Smooth muscle cell (in vitro differentiated cells): ENCODE measurements at regions not wholly inside any gene's neighbourhood (a gene's known extent, or its start where the extent isn't known, plus 50 kb on each side); places are given as distances from the start of the nearest gene placed in this dataset.
"Not testable (repeated sequence)": the region's sequence is repeated elsewhere in the genome, so short reads cannot be mapped to it uniquely, and the experiment has no call there.

Experiments used
- DNase-seq: peaks from one replicate; lab custom pipeline; 2025; ENCODE audit not compliant: unreplicated experiment; lab: John Stamatoyannopoulos, UW
- H2AFZ ChIP-seq: fragments of 200-600 bp; sonication (generic); 2 replicates; pipeline ENCODE4 v1.6.0; 2016; ENCODE audit warnings: antibody characterized with exemption, low read depth, mild to moderate bottlenecking
- H3F3A ChIP-seq: fragments of 200-600 bp; sonication (generic); 2 replicates; pipeline ENCODE4 v1.6.0; 2017; ENCODE audit warnings: antibody characterized with exemption, low read depth
- H3K27ac ChIP-seq: fragments of 200-600 bp; sonication (generic); 2 replicates; pipeline ENCODE4 v1.5.1; 2016; ENCODE audit warnings: low read depth, mild to moderate bottlenecking
- H3K27me3 ChIP-seq: fragments of 200-600 bp; sonication (generic); 2 replicates; pipeline ENCODE4 v1.6.1; 2016; ENCODE audit warnings: low read depth, mild to moderate bottlenecking
- H3K36me3 ChIP-seq: fragments of 200-600 bp; sonication (generic); 2 replicates; pipeline ENCODE4 v1.5.1; 2016; ENCODE audit warnings: low read depth
- H3K4me1 ChIP-seq: fragments of 200-600 bp; sonication (generic); 2 replicates; pipeline ENCODE4 v1.5.1; 2016; ENCODE audit warnings: low read depth
- H3K4me2 ChIP-seq: fragments of 200-600 bp; sonication (generic); 2 replicates; pipeline ENCODE4 v1.6.0; 2016; ENCODE audit warnings: mild to moderate bottlenecking
- H3K4me3 ChIP-seq: fragments of 200-600 bp; sonication (generic); 2 replicates; pipeline ENCODE4 v1.5.1; 2016; ENCODE audit warnings: mild to moderate bottlenecking
- H3K79me2 ChIP-seq: fragments of 200-600 bp; sonication (generic); 2 replicates; pipeline ENCODE4 v1.6.0; 2016; ENCODE audit warnings: low read depth, mild to moderate bottlenecking
- H3K9ac ChIP-seq: fragments of 200-600 bp; sonication (generic); 2 replicates; pipeline ENCODE4 v1.6.0; 2016; ENCODE audit warnings: low read depth
- H3K9me3 ChIP-seq: fragments of 200-600 bp; sonication (generic); replicated peaks from 2 replicates; pipeline ENCODE4 v1.5.1; 2016; ENCODE audit warnings: low read depth
- H4K20me1 ChIP-seq: fragments of 200-600 bp; sonication (generic); 2 replicates; pipeline ENCODE4 v1.6.0; 2016; ENCODE audit warnings: low read depth
- CTCF ChIP-seq: fragments of 200-600 bp; sonication (generic); IDR thresholded peaks from 2 replicates; pipeline ENCODE4 v1.5.1; 2017; ENCODE audit warnings: borderline replicate concordance, mild to moderate bottlenecking, antibody characterized with exemption; ENCODE audit not compliant: insufficient read depth, poor library complexity, severe bottlenecking
- WGBS: methylation state at CpG from one replicate; pipeline ENCODE4 v1.1.7; 2016; ENCODE audit warnings: low lambda C conversion rate; 5-methylcytosine and 5-hydroxymethylcytosine counted together

GRCh38 chr20:30630761-30631160 is 626.7 kb upstream of the DEFB115 start:
- H3K4me1 ChIP-seq: no peaks in the 10 kb centered on the region
- no peaks in the 10 kb centered on the region for H3K9me3 ChIP-seq
- no peak overlapping the region for H3K4me2 ChIP-seq
- H3F3A ChIP-seq: no peaks in the 10 kb centered on the region
- no peak for DNase-seq
- no peaks in the 10 kb centered on the region for H3K36me3 ChIP-seq
- H4K20me1 ChIP-seq: no peaks in the 10 kb centered on the region
- no peak for TF ChIP-seq CTCF
- H3K27ac ChIP-seq: no peak overlapping the region
- H3K27me3 ChIP-seq: no peaks in the 10 kb centered on the region
- H3K79me2 ChIP-seq: no peaks in the 10 kb centered on the region
- no peak overlapping the region for H3K4me3 ChIP-seq
- no peak overlapping the region for H2AFZ ChIP-seq
- no peak overlapping the region for H3K9ac ChIP-seq
- 78% methylated on average over 3 of the region's 3 CpGs for WGBS

- not testable (repeated sequence) for H3K79me2 ChIP-seq, H3K4me2 ChIP-seq, H4K20me1 ChIP-seq, H3K4me1 ChIP-seq, H3K9me3 ChIP-seq, H3K27ac ChIP-seq, H2AFZ ChIP-seq, H3K4me3 ChIP-seq, DNase-seq, H3K27me3 ChIP-seq, H3F3A ChIP-seq, H3K9ac ChIP-seq, H3K36me3 ChIP-seq
- WGBS: 63% methylated on average over 3 of the region's 4 CpGs
Measured at GRCh38 chr20:30631261-30631789, 626.1 kb upstream of the DEFB115 start.

- not testable (repeated sequence) for H2AFZ ChIP-seq, H3K9me3 ChIP-seq, H3K4me2 ChIP-seq, H3K79me2 ChIP-seq, H3K27me3 ChIP-seq, H3K4me3 ChIP-seq, H3K9ac ChIP-seq, H4K20me1 ChIP-seq, DNase-seq, H3K4me1 ChIP-seq, H3K36me3 ChIP-seq, H3F3A ChIP-seq, H3K27ac ChIP-seq
- WGBS: 42% methylated on average over 1 of the region's 1 CpG
Measured at GRCh38 chr20:30632773-30633172, 624.7 kb upstream of the DEFB115 start.

- not testable (repeated sequence) for H3K36me3 ChIP-seq, H3K9ac ChIP-seq, H4K20me1 ChIP-seq, H3K4me1 ChIP-seq, H3K4me2 ChIP-seq, H3K79me2 ChIP-seq, DNase-seq, H3F3A ChIP-seq, H3K27ac ChIP-seq, H3K4me3 ChIP-seq, H2AFZ ChIP-seq, H3K9me3 ChIP-seq, H3K27me3 ChIP-seq
- WGBS: 47% methylated on average over 4 of the region's 4 CpGs
Measured at GRCh38 chr20:30641522-30641921, 615.9 kb upstream of the DEFB115 start.

GRCh38 chr20:30660982-30661381 is 596.5 kb upstream of the DEFB115 start:
- not testable (repeated sequence) for DNase-seq, H3K4me2 ChIP-seq
- WGBS: 76% methylated on average over 4 of the region's 4 CpGs

GRCh38 chr20:30668418-30668817 is 589.0 kb upstream of the DEFB115 start:
- H3K79me2 ChIP-seq, H3K9ac ChIP-seq, H3K4me1 ChIP-seq, H3K9me3 ChIP-seq, H3K4me3 ChIP-seq, H2AFZ ChIP-seq, DNase-seq, H4K20me1 ChIP-seq, H3K4me2 ChIP-seq, H3F3A ChIP-seq, H3K27ac ChIP-seq, H3K27me3 ChIP-seq, H3K36me3 ChIP-seq: not testable (repeated sequence)
- WGBS: 47% methylated on average over 2 of the region's 2 CpGs

More at GRCh38 chr20:30660982-30661381, 596.5 kb upstream of the DEFB115 start:
- not testable (repeated sequence) for H3K9ac ChIP-seq, H3K36me3 ChIP-seq, H3K9me3 ChIP-seq, H3K27ac ChIP-seq, H4K20me1 ChIP-seq, H2AFZ ChIP-seq, H3K27me3 ChIP-seq, H3F3A ChIP-seq, H3K4me1 ChIP-seq, H3K4me3 ChIP-seq, H3K79me2 ChIP-seq

GRCh38 chr20:30669330-30670029 is 588.0 kb upstream of the DEFB115 start:
- H3K36me3 ChIP-seq, H3K9ac ChIP-seq, H3K27me3 ChIP-seq, DNase-seq, H3K9me3 ChIP-seq, H2AFZ ChIP-seq, H4K20me1 ChIP-seq, H3F3A ChIP-seq, H3K79me2 ChIP-seq, H3K4me3 ChIP-seq, H3K4me1 ChIP-seq, H3K4me2 ChIP-seq, H3K27ac ChIP-seq: not testable (repeated sequence)

- not testable (repeated sequence) for H3K4me3 ChIP-seq, H3K4me2 ChIP-seq, H3K27ac ChIP-seq, H2AFZ ChIP-seq, H3K9ac ChIP-seq, H3K79me2 ChIP-seq, H4K20me1 ChIP-seq, H3K27me3 ChIP-seq, DNase-seq, H3K9me3 ChIP-seq, H3F3A ChIP-seq, H3K4me1 ChIP-seq, H3K36me3 ChIP-seq
- WGBS: 61% methylated on average over 5 of the region's 5 CpGs
Measured at GRCh38 chr20:30671120-30671519, 586.3 kb upstream of the DEFB115 start.
